DMS79 (cell line): ENCODE measurements at regions not wholly inside any gene's neighbourhood (a gene's known extent, or its start where the extent isn't known, plus 50 kb on each side); places are given as distances from the start of the nearest gene placed in this dataset.

Experiments
- DNase-seq: peaks from one replicate; lab custom pipeline; 2025; lab: John Stamatoyannopoulos, UW

GRCh38 chr1:182122256-182122912 lies 60.9 kb upstream of the ZNF648 start:
- no peak for DNase-seq

- DNase-seq, result no peak
These were observed 60.3 kb upstream of the ZNF648 start for GRCh38 chr1:182121787-182122186.

- DNase-seq, result no peak
These were observed 59.1 kb upstream of the ZNF648 start for GRCh38 chr1:182120411-182121258.

- no peak for DNase-seq
These were observed 58.1 kb upstream of the ZNF648 start for GRCh38 chr1:182119631-182120030.

GRCh38 chr1:182118851-182119250 lies 57.3 kb upstream of the ZNF648 start:
- no peak for DNase-seq

- no peak for DNase-seq
These were observed 53.1 kb upstream of the ZNF648 start for GRCh38 chr1:182114627-182115023.

GRCh38 chr1:182113879-182114626 lies 52.5 kb upstream of the ZNF648 start:
- no peak for DNase-seq

- DNase-seq, result no peak
These were observed 50.0 kb upstream of the ZNF648 start for GRCh38 chr1:182111496-182111895.
